ENCODE measurements at regions not wholly inside any gene's neighbourhood (a gene's known extent, or its start where the extent isn't known, plus 50 kb on each side); places are given as distances from the start of the nearest gene placed in this dataset.

GRCh38 chr2:102871707-102872106 lies 109.9 kb downstream of the TMEM182 start:
- no peak for TF ChIP-seq POLR2AphosphoS5 (IDR thresholded peaks at IDR 0.05; ENCODE audit: insufficient read depth in 1 of 2, low read depth in 1 of 2)
- no peak for TF ChIP-seq POLR2A (IDR thresholded peaks at IDR 0.05)
